ENCODE measurements at regions not wholly inside any gene's neighbourhood (a gene's known extent, or its start where the extent isn't known, plus 50 kb on each side); places are given as distances from the start of the nearest gene placed in this dataset.
"Not testable (repeated sequence)": the region's sequence is repeated elsewhere in the genome, so short reads cannot be mapped to it uniquely, and the experiment has no call there.

DNA sequence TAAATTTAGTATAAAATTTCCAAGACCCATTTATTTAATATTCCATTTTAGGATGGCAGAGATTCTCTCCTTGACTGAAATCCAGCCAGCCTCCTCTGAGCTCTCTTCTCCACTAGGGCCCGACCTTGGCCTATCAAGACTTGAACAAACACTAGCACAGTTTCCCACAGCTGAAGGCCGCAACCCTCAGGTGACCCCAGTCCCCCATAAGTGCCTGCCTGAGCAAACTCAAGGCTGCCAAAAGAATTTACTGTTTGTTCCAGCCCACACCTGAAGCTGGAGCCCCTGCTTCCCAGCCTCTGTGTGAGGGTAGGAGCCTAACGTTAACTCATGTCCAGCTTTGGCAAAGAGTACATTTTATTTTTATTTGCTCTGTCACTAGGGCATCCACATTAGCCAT lies 629.0 kb upstream of the ZFP42 start:
- FAIRE-seq: no peak

DNA sequence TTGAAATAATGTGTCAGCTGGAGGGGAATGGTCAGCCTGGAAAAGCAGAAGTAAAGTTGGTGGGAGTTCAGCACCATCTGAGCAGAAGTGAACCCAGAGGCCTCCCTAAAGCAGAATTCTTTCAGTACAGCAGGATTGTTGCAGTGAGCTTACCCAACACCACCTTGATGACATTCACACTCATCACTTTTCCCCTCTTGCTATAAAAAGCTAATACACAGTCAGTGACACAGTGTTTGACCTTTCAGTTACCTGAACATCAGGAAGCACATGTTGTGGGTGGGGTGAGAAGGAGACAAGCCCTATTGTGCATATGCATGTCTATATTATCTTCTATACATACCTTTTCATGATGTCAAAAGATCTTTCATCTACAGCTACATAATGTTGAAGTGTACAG lies 624.7 kb upstream of the ZFP42 start:
- FAIRE-seq: no peak

DNA sequence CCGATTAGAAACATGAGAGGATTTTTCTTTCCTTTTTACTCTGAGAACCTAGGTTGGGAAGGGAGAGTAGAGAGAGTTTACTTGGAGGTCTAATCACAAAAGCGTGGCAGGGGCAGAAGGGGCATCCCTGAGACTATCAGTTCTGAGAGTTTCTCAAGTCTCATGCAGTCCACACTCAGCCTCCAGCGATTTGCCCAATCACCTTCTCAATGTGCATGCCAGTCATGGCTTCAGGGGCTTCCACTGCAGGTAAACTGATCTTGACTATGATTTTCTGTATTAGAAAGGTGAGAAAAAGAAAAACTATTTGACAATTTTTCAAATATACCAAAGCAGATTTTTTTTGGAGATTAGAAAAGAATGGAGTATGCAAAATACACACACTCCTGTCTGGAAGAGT lies 617.1 kb upstream of the ZFP42 start:
- FAIRE-seq: no peak

- no peak for FAIRE-seq
Measured at GRCh38 chr4:187380181-187380581, 615.4 kb upstream of the ZFP42 start.

DNA sequence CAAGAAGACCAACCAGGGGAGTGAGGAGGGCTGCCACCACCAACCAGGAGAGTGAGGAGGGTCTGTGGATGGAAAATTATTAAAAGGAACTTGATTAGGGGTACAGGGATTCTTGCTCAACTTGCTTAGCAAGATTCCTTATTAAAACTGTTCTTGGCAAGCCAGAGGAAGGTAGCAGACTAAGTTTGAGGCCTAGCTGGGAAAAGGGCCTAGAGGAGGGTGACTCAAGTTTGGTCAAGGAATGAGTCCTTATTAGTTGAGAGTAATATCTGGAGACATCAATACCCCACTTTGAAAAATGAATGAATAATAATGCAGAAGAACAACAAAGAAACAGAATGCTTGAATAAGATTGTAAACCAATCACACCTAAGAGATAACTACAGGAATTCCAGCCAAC lies 612.4 kb upstream of the ZFP42 start:
- no peak for FAIRE-seq

DNA sequence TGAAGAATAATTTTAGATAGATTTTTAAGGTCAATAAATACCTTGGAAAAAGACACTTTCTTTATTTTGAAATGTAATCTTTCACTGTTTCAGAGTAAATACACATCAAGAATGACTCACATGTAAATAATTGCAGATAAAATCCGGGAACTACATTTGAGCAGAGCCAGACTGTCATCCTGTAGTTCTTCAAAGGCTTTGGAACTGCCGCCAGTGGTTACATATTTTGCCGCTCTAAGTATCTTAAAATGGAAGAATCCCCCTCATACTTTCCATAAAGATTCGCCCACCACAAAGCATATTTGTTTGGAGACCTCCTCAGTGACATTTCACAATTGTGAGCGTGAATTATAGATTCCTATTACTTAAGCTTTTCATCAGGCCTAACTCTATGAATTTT lies 607.8 kb upstream of the ZFP42 start:
- no peak for FAIRE-seq

GRCh38 chr4:187389420-187389819 lies 606.2 kb upstream of the ZFP42 start:
- no peak for FAIRE-seq

DNA sequence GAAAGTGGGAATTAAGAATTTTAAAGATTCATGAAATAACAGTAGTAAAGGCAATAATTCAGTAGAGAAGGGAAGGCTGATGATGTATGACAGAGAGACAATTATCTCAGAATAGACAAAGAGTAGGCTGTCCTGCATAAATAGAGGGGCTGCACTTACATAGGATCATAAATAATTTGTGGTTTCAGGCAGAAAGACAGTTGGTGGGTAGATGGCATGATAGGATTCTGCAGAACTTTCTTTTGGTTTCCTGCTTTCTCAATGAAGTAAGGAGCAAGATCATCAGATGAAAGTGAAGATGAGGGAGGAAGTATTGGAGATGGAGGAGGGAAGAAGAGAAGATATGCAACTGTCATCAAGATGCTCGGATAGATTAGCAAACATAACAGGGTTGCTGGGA lies 604.9 kb upstream of the ZFP42 start:
- no peak for FAIRE-seq

DNA sequence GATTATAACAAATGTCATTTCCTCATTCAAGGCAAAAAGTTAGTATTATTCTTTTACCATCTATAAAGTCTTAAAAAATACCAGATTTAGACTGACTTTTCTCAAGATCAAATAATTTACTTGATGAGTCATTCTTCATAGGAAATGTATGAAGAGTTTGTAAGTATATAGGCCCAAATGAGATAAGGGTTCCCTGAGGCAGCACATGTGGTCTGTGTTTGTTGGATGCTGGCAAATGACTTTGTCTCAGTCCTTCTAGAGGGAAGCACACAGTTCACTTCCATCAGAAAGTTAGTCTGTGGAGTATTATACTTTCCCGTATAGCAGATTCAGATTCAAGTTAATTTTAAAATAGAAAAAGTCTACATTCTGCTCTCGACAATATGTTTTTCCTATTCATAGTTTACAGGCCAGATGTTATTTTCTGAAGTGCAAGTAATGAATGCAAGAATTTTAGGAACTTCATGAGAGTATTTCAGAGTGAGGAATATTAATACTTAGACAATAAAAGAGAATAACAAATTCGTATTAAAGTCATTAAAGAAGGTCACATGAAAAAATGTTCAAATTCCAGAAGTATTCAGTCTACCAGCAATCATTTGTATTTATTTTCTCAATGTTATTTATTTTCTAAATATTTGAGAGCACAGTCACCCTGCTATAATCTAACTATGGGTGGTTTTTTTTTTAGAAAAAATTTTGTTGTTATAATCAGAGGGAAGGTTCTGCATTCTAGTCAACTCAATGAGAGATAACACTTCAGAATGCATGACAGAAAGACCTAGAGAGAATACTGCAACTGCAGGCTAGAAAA lies 601.8 kb upstream of the ZFP42 start:
- no peak for FAIRE-seq

DNA sequence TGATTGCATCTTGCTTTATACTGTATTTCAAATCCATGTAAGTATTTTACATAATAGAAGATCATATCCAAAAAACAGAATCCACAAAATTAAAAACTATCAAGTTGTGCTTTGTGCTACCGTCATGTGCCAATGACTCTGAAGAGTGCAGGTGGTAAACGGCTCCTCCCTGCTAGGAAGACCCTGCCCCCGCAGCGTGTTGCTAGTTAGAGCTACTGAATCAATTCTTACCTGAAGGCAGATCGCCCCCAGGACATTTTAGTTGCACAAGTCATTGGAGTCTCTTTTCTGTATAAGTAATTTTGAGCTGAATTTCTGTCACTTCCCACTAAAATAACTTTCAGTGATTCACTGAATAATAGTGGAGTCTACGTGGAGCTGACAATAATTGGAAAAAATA lies 599.5 kb upstream of the ZFP42 start:
- no peak for FAIRE-seq

GRCh38 chr4:187408447-187408846 lies 587.1 kb upstream of the ZFP42 start:
- not testable (repeated sequence) for FAIRE-seq

GRCh38 chr4:187413564-187414358 lies 581.8 kb upstream of the ZFP42 start:
- no peak for FAIRE-seq

- no peak for FAIRE-seq
Measured at GRCh38 chr4:187414716-187415115, 580.9 kb upstream of the ZFP42 start.

DNA sequence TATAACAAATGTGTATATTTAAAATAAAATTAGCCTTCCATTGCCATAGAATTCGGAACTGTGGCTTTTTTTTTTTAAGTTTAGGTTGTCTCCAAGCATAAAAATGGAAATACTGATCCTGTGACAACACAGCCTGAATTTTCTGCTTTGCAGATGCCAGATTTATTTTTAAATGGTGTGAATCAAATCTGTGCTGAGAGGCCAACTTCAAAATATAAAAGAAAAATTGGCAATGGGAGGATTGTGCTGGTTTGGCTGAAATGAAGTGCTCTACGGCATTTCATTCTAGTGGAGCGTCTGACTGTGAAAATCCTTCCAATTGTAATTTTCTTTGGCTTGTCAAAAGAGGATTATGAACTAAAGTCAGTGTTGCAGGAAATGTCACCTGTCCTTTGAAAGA lies 580.3 kb upstream of the ZFP42 start:
- no peak for FAIRE-seq

DNA sequence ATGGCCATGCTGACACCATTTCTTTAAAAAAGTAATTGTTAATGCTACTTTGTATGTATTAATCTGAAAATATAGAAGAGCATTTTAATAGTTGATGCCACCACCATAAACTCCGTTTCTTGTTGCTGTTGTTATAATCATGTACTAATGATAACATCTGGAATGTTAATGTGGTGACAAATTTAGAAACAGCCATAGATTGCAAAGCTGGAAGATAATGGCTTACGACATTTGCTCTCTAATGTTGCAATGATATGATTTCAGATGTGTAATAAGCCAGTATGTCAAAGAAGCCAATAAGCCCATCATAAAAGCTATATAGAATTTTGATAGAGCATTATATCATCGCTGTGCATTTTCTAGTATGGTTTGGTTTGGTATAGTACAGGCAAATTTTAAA lies 579.4 kb upstream of the ZFP42 start:
- no peak for FAIRE-seq

- no peak for FAIRE-seq
Measured at GRCh38 chr4:187417721-187418120, 577.9 kb upstream of the ZFP42 start.

- no peak for FAIRE-seq
Measured at GRCh38 chr4:187422655-187423054, 572.9 kb upstream of the ZFP42 start.

DNA sequence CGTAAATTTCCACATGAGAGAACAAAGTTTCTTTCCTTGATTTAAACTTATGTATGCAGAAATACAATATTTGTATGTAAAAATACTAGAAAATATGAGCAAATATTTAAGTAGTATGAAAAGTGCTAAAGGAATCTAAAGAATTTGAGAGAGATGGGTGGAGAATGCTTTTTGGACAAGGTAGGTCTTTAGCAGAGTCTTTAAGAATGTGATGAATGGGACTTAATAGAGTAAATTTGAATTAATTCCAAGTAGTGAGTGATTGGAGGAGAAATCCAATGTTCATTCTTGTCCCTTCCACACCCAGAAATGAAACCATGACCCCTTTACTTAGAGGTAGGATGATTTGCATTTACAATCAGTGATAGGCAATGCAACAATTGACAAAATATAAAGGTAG lies 570.9 kb upstream of the ZFP42 start:
- no peak for FAIRE-seq

GRCh38 chr4:187426511-187426910 lies 569.1 kb upstream of the ZFP42 start:
- no peak for FAIRE-seq

DNA sequence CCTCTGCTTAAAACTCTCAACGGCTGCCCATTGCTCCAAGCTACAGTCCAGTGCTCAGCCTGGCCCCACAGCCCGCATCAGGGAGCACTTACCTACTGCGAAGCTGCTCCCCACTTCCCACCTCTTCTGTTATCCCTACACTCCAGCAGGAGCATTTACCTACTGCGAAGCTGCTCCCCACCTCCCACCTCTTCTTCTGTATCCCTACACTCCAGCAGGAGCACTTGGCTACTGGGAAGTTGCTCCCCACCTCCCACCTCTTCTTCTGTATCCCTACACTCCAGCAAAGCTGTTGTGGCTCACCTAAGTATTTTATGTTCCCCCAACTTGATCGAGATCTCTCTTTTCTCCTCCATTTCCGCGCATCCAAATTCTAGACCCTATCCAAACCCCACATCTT lies 563.3 kb upstream of the ZFP42 start:
- FAIRE-seq: no peak

GRCh38 chr4:187433141-187433540 lies 562.4 kb upstream of the ZFP42 start:
- no peak for FAIRE-seq

DNA sequence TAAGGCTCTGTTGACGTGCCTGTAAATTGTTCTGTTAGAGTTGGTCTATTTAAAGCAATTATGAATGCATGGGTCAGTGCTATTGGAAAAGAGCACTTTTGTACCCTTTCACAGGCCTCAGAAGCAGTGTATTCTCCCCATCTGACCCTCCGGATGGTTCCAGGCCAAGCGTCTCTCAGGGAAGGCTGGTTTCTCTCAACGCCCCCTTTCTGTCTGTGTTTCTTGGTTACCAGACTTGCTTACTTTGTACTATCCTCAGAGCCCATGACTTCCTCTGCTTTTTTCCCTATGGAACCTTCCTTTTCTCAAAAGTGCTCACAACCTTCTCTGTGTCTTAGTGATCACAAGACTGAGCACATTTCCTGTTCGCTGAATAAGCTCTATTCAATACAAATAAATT lies 559.3 kb upstream of the ZFP42 start:
- FAIRE-seq: no peak

DNA sequence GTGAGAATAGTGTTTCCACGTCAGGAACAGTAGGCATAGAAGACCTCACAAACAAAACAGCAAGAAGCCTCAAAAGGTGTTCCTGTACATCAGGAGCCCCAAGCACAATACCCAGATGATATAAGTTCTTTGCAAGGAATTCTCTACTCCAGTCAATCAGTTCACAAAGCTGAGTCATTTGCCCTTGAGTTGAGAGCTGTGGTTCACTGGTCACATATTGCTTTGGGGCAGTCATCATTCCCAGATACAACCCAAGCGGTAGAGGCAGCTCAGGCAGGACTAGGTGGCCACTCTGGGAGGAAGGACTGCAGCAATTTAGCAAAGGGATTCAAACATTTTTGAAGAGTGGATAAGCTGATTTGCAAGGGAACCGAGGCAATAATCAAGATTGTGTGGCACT lies 551.5 kb upstream of the ZFP42 start:
- no peak for FAIRE-seq

DNA sequence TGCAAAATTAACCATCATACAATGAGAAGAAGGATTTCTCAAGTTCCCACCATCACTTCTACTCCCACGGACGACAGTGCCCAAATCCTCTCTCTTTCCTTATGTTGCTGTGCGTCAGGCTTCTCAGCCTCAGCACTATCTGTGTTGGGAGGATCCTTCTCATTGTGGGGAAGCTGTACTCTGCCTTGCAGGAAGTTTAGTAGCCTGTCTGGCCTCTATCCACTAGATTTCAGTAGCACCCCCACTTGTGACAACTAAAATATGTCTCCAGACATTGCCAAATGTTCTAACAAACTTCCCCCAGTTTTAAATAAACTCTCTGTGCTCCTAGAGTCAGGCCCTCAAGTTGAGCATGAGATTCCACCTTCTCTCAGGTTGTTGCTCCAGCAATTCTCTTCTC lies 545.9 kb upstream of the ZFP42 start:
- FAIRE-seq: no peak

- FAIRE-seq: no peak
Measured at GRCh38 chr4:187451776-187452175, 543.8 kb upstream of the ZFP42 start.
